A673 (cell line): ENCODE measurements at regions not wholly inside any gene's neighbourhood (a gene's known extent, or its start where the extent isn't known, plus 50 kb on each side); places are given as distances from the start of the nearest gene placed in this dataset.

Source experiments
- BruUV-seq: library from RNA; stranded (reverse); fragments of 400-500 nt; replicated peaks from 2 replicates; lab custom pipeline; 2021; lab: Mats Ljungman, UMichigan
- CTCF ChIA-PET: fragments of 300-600 bp; sonication (Branson Sonifier 250); formaldehyde crosslinking; loops from one replicate; lab custom pipeline; 2022; ENCODE audit warnings: antibody characterized with exemption; lab: Charles Lee
- POLR2A ChIA-PET: fragments of 300-600 bp; sonication (Branson Sonifier 250); formaldehyde crosslinking; loops from one replicate; lab custom pipeline; 2022; ENCODE audit warnings: antibody characterized with exemption; ENCODE audit not compliant: low non-redundant PET; lab: Charles Lee
- DNase-seq: peaks from one replicate; pipeline ENCODE4 v3.0.0-alpha.2; 2015; ENCODE audit warnings: low spot score
- H3K27ac ChIP-seq: fragments of 200-600 bp; sonication (generic); 2 replicates; pipeline ENCODE4 v1.5.1; 2016; ENCODE audit warnings: mixed run types, low read depth, mild to moderate bottlenecking, mixed read lengths, antibody characterized with exemption, low read length; ENCODE audit not compliant: poor library complexity, severe bottlenecking
- H3K27me3 ChIP-seq: fragments of 200-600 bp; sonication (generic); replicated peaks from 2 replicates; pipeline ENCODE4 v1.6.1; 2017; ENCODE audit warnings: mixed run types, low read depth, mild to moderate bottlenecking, mixed read lengths, antibody characterized with exemption, low read length; ENCODE audit not compliant: insufficient read depth, poor library complexity
- H3K36me3 ChIP-seq: fragments of 200-600 bp; sonication (generic); 2 replicates; pipeline ENCODE4 v1.6.1; 2016; ENCODE audit warnings: mixed run types, mild to moderate bottlenecking, mixed read lengths, antibody characterized with exemption, low read length; ENCODE audit not compliant: insufficient read depth, poor library complexity, severe bottlenecking
- H3K4me1 ChIP-seq: fragments of 200-600 bp; sonication (generic); 2 replicates; pipeline ENCODE4 v1.6.1; 2017; ENCODE audit warnings: mixed run types, mild to moderate bottlenecking, mixed read lengths, antibody characterized with exemption, low read length; ENCODE audit not compliant: insufficient read depth, poor library complexity, severe bottlenecking
- H3K4me3 ChIP-seq: fragments of 200-600 bp; sonication (generic); 2 replicates; pipeline ENCODE4 v1.5.1; 2016; ENCODE audit warnings: low read depth, mixed run types, mild to moderate bottlenecking, mixed read lengths, low read length; ENCODE audit not compliant: poor library complexity, severe bottlenecking
- H3K9me3 ChIP-seq: fragments of 200-600 bp; sonication (generic); 2 replicates; pipeline ENCODE4 v1.6.1; 2016; ENCODE audit warnings: mixed run types, low read depth, mild to moderate bottlenecking, mixed read lengths, antibody characterized with exemption, low read length; ENCODE audit not compliant: poor library complexity, severe bottlenecking
- EZH2 ChIP-seq: fragments of 200-600 bp; sonication (generic); IDR thresholded peaks from 2 replicates; pipeline ENCODE4 v1.6.1; 2017; ENCODE audit warnings: borderline replicate concordance, low read depth, mild to moderate bottlenecking, mixed read lengths, antibody characterized with exemption, low read length; ENCODE audit not compliant: poor library complexity, severe bottlenecking
- intact Hi-C: fragments of 100-400 bp; cut with micrococcal nuclease; formaldehyde crosslinking; loops from one replicate; pipeline ENCODE4 v1.10.0; 2022; ENCODE audit not compliant: unreplicated experiment
- TF ChIP-seq, protein P1 (sequence below): fragments of 300-800, 200-600 bp; sonication (generic); conservative IDR thresholded peaks from 2 replicates; pipeline ENCODE4 v1.5.1; 2017; ENCODE audit warnings: low read depth, mild to moderate bottlenecking, antibody characterized with exemption, low read length, moderate library complexity, mixed read lengths

DNA sequence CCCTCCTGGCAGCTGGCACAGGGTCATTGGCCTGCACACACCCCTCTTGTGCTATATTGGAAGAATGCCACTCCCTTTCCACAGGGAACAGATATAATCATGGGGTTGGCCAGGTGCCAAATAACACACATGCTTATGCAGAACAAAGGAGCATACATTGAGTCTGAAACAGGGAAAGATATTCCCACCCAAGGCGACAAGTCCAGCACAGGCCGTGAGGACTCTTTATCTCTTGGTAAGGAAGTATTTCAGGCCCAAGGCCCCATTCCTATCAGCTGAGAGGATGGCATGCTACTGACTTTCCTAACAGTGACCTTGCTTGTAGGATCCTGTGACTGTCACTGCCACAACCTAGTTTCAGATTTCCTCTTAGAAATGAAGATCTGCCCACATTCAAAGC, 59.0 kb upstream of the STXBP6 start:
- no peaks in the 10 kb centered on the region for H3K9me3 ChIP-seq
- no peak for DNase-seq
- H3K27me3 ChIP-seq = no peaks in the 10 kb centered on the region
- no TSS peak for BruUV-seq
- ChIA-PET POLR2A (no interaction called here), CTCF (no interaction called here)
- H3K4me1 ChIP-seq = no peaks in the 10 kb centered on the region
- H3K36me3 ChIP-seq = no peaks in the 10 kb centered on the region
- intact Hi-C loops = no loop called here
- no peak overlapping the region for H3K27ac ChIP-seq
- no peak overlapping the region for H3K4me3 ChIP-seq
- TF ChIP-seq, protein P1, sequence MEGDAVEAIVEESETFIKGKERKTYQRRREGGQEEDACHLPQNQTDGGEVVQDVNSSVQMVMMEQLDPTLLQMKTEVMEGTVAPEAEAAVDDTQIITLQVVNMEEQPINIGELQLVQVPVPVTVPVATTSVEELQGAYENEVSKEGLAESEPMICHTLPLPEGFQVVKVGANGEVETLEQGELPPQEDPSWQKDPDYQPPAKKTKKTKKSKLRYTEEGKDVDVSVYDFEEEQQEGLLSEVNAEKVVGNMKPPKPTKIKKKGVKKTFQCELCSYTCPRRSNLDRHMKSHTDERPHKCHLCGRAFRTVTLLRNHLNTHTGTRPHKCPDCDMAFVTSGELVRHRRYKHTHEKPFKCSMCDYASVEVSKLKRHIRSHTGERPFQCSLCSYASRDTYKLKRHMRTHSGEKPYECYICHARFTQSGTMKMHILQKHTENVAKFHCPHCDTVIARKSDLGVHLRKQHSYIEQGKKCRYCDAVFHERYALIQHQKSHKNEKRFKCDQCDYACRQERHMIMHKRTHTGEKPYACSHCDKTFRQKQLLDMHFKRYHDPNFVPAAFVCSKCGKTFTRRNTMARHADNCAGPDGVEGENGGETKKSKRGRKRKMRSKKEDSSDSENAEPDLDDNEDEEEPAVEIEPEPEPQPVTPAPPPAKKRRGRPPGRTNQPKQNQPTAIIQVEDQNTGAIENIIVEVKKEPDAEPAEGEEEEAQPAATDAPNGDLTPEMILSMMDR = no peak
- TF ChIP-seq EZH2 = no peak

DNA sequence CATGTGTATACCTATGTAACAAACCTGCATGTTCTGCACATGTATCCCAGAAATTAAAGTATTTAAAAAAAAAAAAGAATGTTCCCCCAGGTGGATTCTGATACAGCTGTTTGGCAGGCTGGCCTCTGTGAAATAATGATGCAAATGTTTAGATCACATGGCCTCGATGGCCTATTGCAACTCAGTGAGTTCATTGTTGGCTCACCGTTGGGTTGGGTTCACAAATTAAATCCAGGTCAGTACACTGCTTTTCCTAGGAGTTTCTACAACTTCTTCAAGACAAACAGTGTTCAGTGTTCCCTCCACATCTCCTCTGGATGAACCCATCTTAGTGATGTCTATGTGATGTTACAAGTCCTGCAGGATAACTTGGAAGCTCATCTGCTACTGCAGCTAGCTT, 58.3 kb upstream of the STXBP6 start:
- no TSS peak for BruUV-seq
- intact Hi-C loops = no loop called here
- H3K36me3 ChIP-seq = no peaks in the 10 kb centered on the region
- no peak for DNase-seq
- H3K4me1 ChIP-seq = no peaks in the 10 kb centered on the region
- ChIA-PET POLR2A (no interaction called here), CTCF (no interaction called here)
- H3K9me3 ChIP-seq = no peaks in the 10 kb centered on the region
- H3K27ac ChIP-seq = no peak overlapping the region
- no peaks in the 10 kb centered on the region for H3K27me3 ChIP-seq
- no peak overlapping the region for H3K4me3 ChIP-seq
- TF ChIP-seq, protein P1 = no peak
- no peak for TF ChIP-seq EZH2

DNA sequence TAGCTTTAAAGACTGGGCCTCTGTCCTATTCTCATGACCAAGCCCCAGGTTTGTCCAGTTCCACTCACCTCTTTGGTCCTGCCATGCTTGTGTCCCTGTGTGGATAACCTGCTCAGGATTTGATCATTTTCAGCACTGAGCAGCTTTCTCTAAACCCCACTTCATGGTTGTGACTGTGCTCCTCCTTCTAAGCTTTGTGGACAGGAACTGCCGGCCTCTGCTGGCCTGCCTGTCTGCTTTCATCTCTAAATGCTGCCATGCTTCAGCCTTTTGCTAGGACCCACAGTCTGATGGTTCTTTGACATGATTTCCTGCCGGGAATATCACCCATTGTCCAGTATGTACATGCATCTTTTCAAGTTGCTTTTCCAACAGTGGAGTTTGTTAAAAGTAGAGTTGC, 53.9 kb upstream of the STXBP6 start:
- TF ChIP-seq, protein P1 = no peak
- intact Hi-C loops = no loop called here
- Histone ChIP-seq H3K4me3 (no peak overlapping the region), H3K4me1 (no peaks in the 10 kb centered on the region), H3K36me3 (no peaks in the 10 kb centered on the region), H3K9me3 (no peaks in the 10 kb centered on the region), H3K27me3 (no peaks in the 10 kb centered on the region), H3K27ac (no peak overlapping the region)
- ChIA-PET POLR2A (no interaction called here), CTCF (interaction anchor here (0.7 kb wide), 1 partner anchor 24 kb away, joined by 3 read pairs; no protein-coding TSS in a partner anchor)
- no peak for DNase-seq
- no TSS peak for BruUV-seq
